ENCODE measurements at regions not wholly inside any gene's neighbourhood (a gene's known extent, or its start where the extent isn't known, plus 50 kb on each side); places are given as distances from the start of the nearest gene placed in this dataset.

GRCh38 chr2:217297096-217297495 lies 437.2 kb upstream of the TNP1 start:
- Histone ChIP-seq H3K27me3 (no peaks in the 10 kb centered on the region), H3K4me1 (ENCODE audit: control insufficient read depth in 1 of 2, insufficient read depth in 1 of 2, low read depth in 1 of 2, low read length in 1 of 2) (no peaks in the 10 kb centered on the region), H3K4me3 (ENCODE audit: low read depth in 1 of 2, low read length in 1 of 2) (no peak overlapping the region), H3K9me3 (no peaks in the 10 kb centered on the region), H3K36me3 (no peaks in the 10 kb centered on the region), H3K27ac (no peak overlapping the region)
- TF ChIP-seq CTCF (IDR thresholded peaks at IDR 0.05) = no peak

GRCh38 chr2:217294818-217295217 lies 435.0 kb upstream of the TNP1 start:
- Histone ChIP-seq H3K36me3 (no peaks in the 10 kb centered on the region), H3K9me3 (no peaks in the 10 kb centered on the region), H3K27me3 (no peaks in the 10 kb centered on the region), H3K4me1 (ENCODE audit: control insufficient read depth in 1 of 2, insufficient read depth in 1 of 2, low read depth in 1 of 2, low read length in 1 of 2) (no peaks in the 10 kb centered on the region), H3K4me3 (ENCODE audit: low read depth in 1 of 2, low read length in 1 of 2) (no peak overlapping the region), H3K27ac (no peak overlapping the region)
- no peak for TF ChIP-seq CTCF (IDR thresholded peaks at IDR 0.05)

GRCh38 chr2:217294211-217294610 lies 434.3 kb upstream of the TNP1 start:
- Histone ChIP-seq H3K27me3 (no peaks in the 10 kb centered on the region), H3K36me3 (no peaks in the 10 kb centered on the region), H3K27ac (no peak overlapping the region), H3K4me3 (ENCODE audit: low read depth in 1 of 2, low read length in 1 of 2) (no peak overlapping the region), H3K4me1 (ENCODE audit: control insufficient read depth in 1 of 2, insufficient read depth in 1 of 2, low read depth in 1 of 2, low read length in 1 of 2) (no peaks in the 10 kb centered on the region), H3K9me3 (no peaks in the 10 kb centered on the region)
- no peak for TF ChIP-seq CTCF (IDR thresholded peaks at IDR 0.05)

GRCh38 chr2:217293607-217294006 lies 433.7 kb upstream of the TNP1 start:
- Histone ChIP-seq H3K4me3 (ENCODE audit: low read depth in 1 of 2, low read length in 1 of 2) (no peak overlapping the region), H3K36me3 (no peaks in the 10 kb centered on the region), H3K27me3 (no peaks in the 10 kb centered on the region), H3K27ac (no peak overlapping the region), H3K4me1 (ENCODE audit: control insufficient read depth in 1 of 2, insufficient read depth in 1 of 2, low read depth in 1 of 2, low read length in 1 of 2) (no peaks in the 10 kb centered on the region), H3K9me3 (no peaks in the 10 kb centered on the region)
- no peak for TF ChIP-seq CTCF (IDR thresholded peaks at IDR 0.05)

GRCh38 chr2:217293046-217293445 lies 433.2 kb upstream of the TNP1 start:
- no peaks in the 10 kb centered on the region for H3K27me3 ChIP-seq
- no peaks in the 10 kb centered on the region for H3K9me3 ChIP-seq
- no peaks in the 10 kb centered on the region for H3K4me1 ChIP-seq (ENCODE audit: control insufficient read depth in 1 of 2, insufficient read depth in 1 of 2, low read depth in 1 of 2, low read length in 1 of 2)
- no peaks in the 10 kb centered on the region for H3K36me3 ChIP-seq
- no peak overlapping the region for H3K4me3 ChIP-seq (ENCODE audit: low read depth in 1 of 2, low read length in 1 of 2)
- no peak overlapping the region for H3K27ac ChIP-seq
- TF ChIP-seq CTCF (IDR thresholded peaks at IDR 0.05) = no peak

- no peak overlapping the region for H3K27ac ChIP-seq
- H3K4me3 ChIP-seq (ENCODE audit: low read depth in 1 of 2, low read length in 1 of 2) = no peak overlapping the region
- H3K9me3 ChIP-seq = no peaks in the 10 kb centered on the region
- no peaks in the 10 kb centered on the region for H3K27me3 ChIP-seq
- no peaks in the 10 kb centered on the region for H3K36me3 ChIP-seq
- no peaks in the 10 kb centered on the region for H3K4me1 ChIP-seq (ENCODE audit: control insufficient read depth in 1 of 2, insufficient read depth in 1 of 2, low read depth in 1 of 2, low read length in 1 of 2)
- no peak for TF ChIP-seq CTCF (IDR thresholded peaks at IDR 0.05)
Observed at GRCh38 chr2:217291259-217291658, 431.4 kb upstream of the TNP1 start.

All from neutrophil (primary cell).